ENCODE measurements at regions not wholly inside any gene's neighbourhood (a gene's known extent, or its start where the extent isn't known, plus 50 kb on each side); places are given as distances from the start of the nearest gene placed in this dataset.
"Not testable (repeated sequence)": the region's sequence is repeated elsewhere in the genome, so short reads cannot be mapped to it uniquely, and the experiment has no call there.

- FAIRE-seq: no peak
- dilution Hi-C loops (cut with MboI; ENCODE audit: extremely low pct_ligation_motif_present, low sequenced_read_pairs): no loop called here
- H2AFZ ChIP-seq (ENCODE audit: control insufficient read depth, low read length): no peak overlapping the region
Measured at GRCh38 chrX:34826964-34827363, 115.6 kb upstream of the FAM47B start.

GRCh38 chrX:34839451-34839850, 103.1 kb upstream of the FAM47B start:
- Histone ChIP-seq H3K9ac (ENCODE audit: control insufficient read depth, extremely low read depth, insufficient read depth, low read length) (no peak overlapping the region), H4K20me1 (ENCODE audit: control insufficient read depth, extremely low read depth, insufficient read depth, low read length) (no peaks in the 10 kb centered on the region), H3K4me2 (ENCODE audit: control insufficient read depth, extremely low read depth, insufficient read depth, low read depth, low read length) (no peak overlapping the region), H2AFZ (ENCODE audit: control insufficient read depth, low read length) (no peak overlapping the region), H3K36me3 (ENCODE audit: control insufficient read depth in 2 of 2, extremely low read depth in 1 of 2, insufficient read depth in 2 of 2, low read length in 2 of 2) (no peaks in the 10 kb centered on the region), H3K4me3 (ENCODE audit: control insufficient read depth in 2 of 3, extremely low read depth in 1 of 3, insufficient read depth in 2 of 3, low read depth in 1 of 3, low read length in 3 of 3) (no peak overlapping the region), H3K4me1 (ENCODE audit: control insufficient read depth, extremely low read depth, insufficient read depth, low read length) (no peaks in the 10 kb centered on the region), H3K27ac (ENCODE audit: control insufficient read depth, insufficient read depth, low read length) (no peak overlapping the region), H3K9me1 (ENCODE audit: control insufficient read depth, extremely low read depth, insufficient read depth, low read length) (no peaks in the 10 kb centered on the region), H3K9me3 (ENCODE audit: control insufficient read depth, low read depth, low read length) (no peaks in the 10 kb centered on the region), H3K79me2 (ENCODE audit: control insufficient read depth, insufficient read depth, low read length) (no peaks in the 10 kb centered on the region), H3K27me3 (ENCODE audit: control insufficient read depth, extremely low read depth, insufficient read depth, low read length) (no peaks in the 10 kb centered on the region)
- dilution Hi-C loops (cut with MboI; ENCODE audit: extremely low pct_ligation_motif_present, low sequenced_read_pairs): no loop called here
- no peak for TF ChIP-seq EZH2 (IDR thresholded peaks at IDR 0.05; ENCODE audit: low read length)
- FAIRE-seq (no peak), DNase-seq (ENCODE audit: low read depth, low spot score) (no peak)

More at GRCh38 chrX:34826964-34827363, 115.6 kb upstream of the FAM47B start:
- H3K4me2 ChIP-seq (ENCODE audit: control insufficient read depth, extremely low read depth, insufficient read depth, low read depth, low read length): no peak overlapping the region
- no peak for TF ChIP-seq CTCF (optimal IDR thresholded peaks at IDR 0.05 in 1 of 3, IDR thresholded peaks at IDR 0.05 in 1 of 3, conservative IDR thresholded peaks at IDR 0.05 in 1 of 3; ENCODE audit: extremely low read depth in 1 of 3, insufficient read depth in 2 of 3, low read length in 3 of 3)
- no peak for TF ChIP-seq EZH2 (IDR thresholded peaks at IDR 0.05; ENCODE audit: low read length)
- H3K4me1 ChIP-seq (ENCODE audit: control insufficient read depth, extremely low read depth, insufficient read depth, low read length): no peaks in the 10 kb centered on the region
- H3K36me3 ChIP-seq (ENCODE audit: control insufficient read depth in 2 of 2, extremely low read depth in 1 of 2, insufficient read depth in 2 of 2, low read length in 2 of 2): no peaks in the 10 kb centered on the region
- H4K20me1 ChIP-seq (ENCODE audit: control insufficient read depth, extremely low read depth, insufficient read depth, low read length): no peaks in the 10 kb centered on the region
- no peak overlapping the region for H3K27ac ChIP-seq (ENCODE audit: control insufficient read depth, insufficient read depth, low read length)
- no peaks in the 10 kb centered on the region for H3K27me3 ChIP-seq (ENCODE audit: control insufficient read depth, extremely low read depth, insufficient read depth, low read length)
- no peaks in the 10 kb centered on the region for H3K9me3 ChIP-seq (ENCODE audit: control insufficient read depth, low read depth, low read length)
- no peak for DNase-seq (ENCODE audit: low read depth, low spot score)
- H3K4me3 ChIP-seq (ENCODE audit: control insufficient read depth in 2 of 3, extremely low read depth in 1 of 3, insufficient read depth in 2 of 3, low read depth in 1 of 3, low read length in 3 of 3): no peak overlapping the region
- no peaks in the 10 kb centered on the region for H3K79me2 ChIP-seq (ENCODE audit: control insufficient read depth, insufficient read depth, low read length)
- H3K9me1 ChIP-seq (ENCODE audit: control insufficient read depth, extremely low read depth, insufficient read depth, low read length): no peaks in the 10 kb centered on the region
- no peak overlapping the region for H3K9ac ChIP-seq (ENCODE audit: control insufficient read depth, extremely low read depth, insufficient read depth, low read length)

DNA sequence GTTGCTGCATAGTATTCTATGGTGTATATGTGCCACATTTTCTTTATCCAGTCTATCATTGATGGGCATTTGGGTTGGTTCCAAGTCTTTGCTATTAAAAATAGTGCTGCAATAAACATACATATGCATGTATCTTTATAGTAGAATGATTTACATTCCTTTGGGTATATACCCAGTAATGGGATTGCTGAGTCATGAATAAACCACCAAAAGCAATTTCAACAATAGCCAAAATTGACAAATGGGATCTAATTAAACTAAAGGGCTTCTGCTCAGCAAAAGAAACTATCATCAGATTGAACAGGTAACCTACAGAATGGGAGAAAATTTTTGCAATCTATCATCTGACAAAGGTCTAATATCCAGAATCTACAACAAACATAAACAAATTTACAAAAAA, 101.4 kb upstream of the FAM47B start:
- DNase-seq (ENCODE audit: low read depth, low spot score): not testable (repeated sequence)

More for the DNA sequence above, 101.4 kb upstream of the FAM47B start:
- H3K4me2 ChIP-seq (ENCODE audit: control insufficient read depth, extremely low read depth, insufficient read depth, low read depth, low read length); H3K4me3 ChIP-seq (ENCODE audit: control insufficient read depth in 2 of 3, extremely low read depth in 1 of 3, insufficient read depth in 2 of 3, low read depth in 1 of 3, low read length in 3 of 3); FAIRE-seq; H3K9ac ChIP-seq (ENCODE audit: control insufficient read depth, extremely low read depth, insufficient read depth, low read length); H2AFZ ChIP-seq (ENCODE audit: control insufficient read depth, low read length); H3K36me3 ChIP-seq (ENCODE audit: control insufficient read depth in 2 of 2, extremely low read depth in 1 of 2, insufficient read depth in 2 of 2, low read length in 2 of 2); H3K27me3 ChIP-seq (ENCODE audit: control insufficient read depth, extremely low read depth, insufficient read depth, low read length); H3K27ac ChIP-seq (ENCODE audit: control insufficient read depth, insufficient read depth, low read length); dilution Hi-C loops (cut with MboI; ENCODE audit: extremely low pct_ligation_motif_present, low sequenced_read_pairs); H3K9me3 ChIP-seq (ENCODE audit: control insufficient read depth, low read depth, low read length); H3K4me1 ChIP-seq (ENCODE audit: control insufficient read depth, extremely low read depth, insufficient read depth, low read length); H3K9me1 ChIP-seq (ENCODE audit: control insufficient read depth, extremely low read depth, insufficient read depth, low read length); H4K20me1 ChIP-seq (ENCODE audit: control insufficient read depth, extremely low read depth, insufficient read depth, low read length); H3K79me2 ChIP-seq (ENCODE audit: control insufficient read depth, insufficient read depth, low read length): not testable (repeated sequence)
